IMR-90 (cell line): ENCODE measurements at regions not wholly inside any gene's neighbourhood (a gene's known extent, or its start where the extent isn't known, plus 50 kb on each side); places are given as distances from the start of the nearest gene placed in this dataset.

Experiments used
- ATAC-seq: fragments of 200-7000 bp; cut with Tn5 transposase; 2 replicates; pipeline ENCODE4 v1.9.1; 2020; ENCODE audit warnings: low read depth, mild to moderate bottlenecking, moderate library complexity
- BruUV-seq: library from RNA; stranded (reverse); fragments of 400-500 nt; replicated peaks from 2 replicates; lab custom pipeline; 2021; lab: Mats Ljungman, UMichigan
- CTCF ChIA-PET: fragments of 300-600 bp; formaldehyde crosslinking; extraction: SDS; loops from one replicate; lab custom pipeline; 2021; ENCODE audit warnings: antibody characterized with exemption; lab: Yijun Ruan, JAX
- POLR2A ChIA-PET: fragments of 300-600 bp; sonication (Branson Sonifier 250); formaldehyde crosslinking; loops from one replicate; lab custom pipeline; 2022; ENCODE audit warnings: antibody characterized with exemption; ENCODE audit not compliant: unreplicated experiment; lab: Charles Lee
- DNase-seq: peaks from one replicate; pipeline ENCODE4 v3.0.0; 2013
- H2AFZ ChIP-seq: replicated peaks from 2 replicates; pipeline ENCODE3; 2013; ENCODE audit warnings: low read length, mild to moderate bottlenecking; ENCODE audit not compliant: poor library complexity
- H2AK5ac ChIP-seq: 2 replicates; pipeline ENCODE4 v1.6.1; 2013; ENCODE audit warnings: low read depth, low read length, inconsistent platforms
- H2AK9ac ChIP-seq: replicated peaks from 2 replicates; pipeline ENCODE3; 2013; ENCODE audit warnings: mild to moderate bottlenecking, low read depth, low read length, moderate library complexity; ENCODE audit not compliant: poor library complexity
- H2BK120ac ChIP-seq: 2 replicates; pipeline ENCODE4 v1.6.1; 2013; ENCODE audit warnings: low read depth, low read length, inconsistent platforms
- H2BK15ac ChIP-seq: 3 replicates; pipeline ENCODE4 v1.6.1; 2013; ENCODE audit warnings: low read depth, low read length, inconsistent platforms
- H2BK20ac ChIP-seq: 2 replicates; pipeline ENCODE4 v1.6.1; 2013; ENCODE audit warnings: low read depth, mild to moderate bottlenecking, inconsistent platforms, low read length, moderate library complexity
- H2BK5ac ChIP-seq: 2 replicates; pipeline ENCODE4 v1.6.1; 2013; ENCODE audit warnings: mild to moderate bottlenecking, low read depth, low read length, inconsistent platforms; ENCODE audit not compliant: poor library complexity, severe bottlenecking
- H3K14ac ChIP-seq: replicated peaks from 2 replicates; pipeline ENCODE4 v1.6.1; 2013; ENCODE audit warnings: low read depth, low read length, inconsistent platforms
- H3K18ac ChIP-seq: 2 replicates; pipeline ENCODE4 v1.6.1; 2013; ENCODE audit warnings: low read depth, low read length, control low read depth
- H3K23ac ChIP-seq: 2 replicates; pipeline ENCODE4 v1.6.1; 2013; ENCODE audit warnings: low read depth, low read length, inconsistent platforms
- H3K27ac ChIP-seq: 2 replicates; pipeline ENCODE4 v1.5.1; 2013; ENCODE audit warnings: mild to moderate bottlenecking, control low read depth, low read length; ENCODE audit not compliant: insufficient read depth
- H3K27me3 ChIP-seq: 2 replicates; pipeline ENCODE4 v1.6.1; 2013; ENCODE audit warnings: low read length; ENCODE audit not compliant: control insufficient read depth, insufficient read depth
- H3K36me3 ChIP-seq: 2 replicates; pipeline ENCODE4 v1.6.1; 2013; ENCODE audit warnings: low read length, mixed read lengths; ENCODE audit not compliant: control insufficient read depth, insufficient read depth
- H3K4ac ChIP-seq: 2 replicates; pipeline ENCODE4 v1.6.1; 2013; ENCODE audit warnings: low read depth, low read length, inconsistent platforms
- H3K4me1 ChIP-seq: 2 replicates; pipeline ENCODE4 v1.6.1; 2013; ENCODE audit warnings: low read length, mixed read lengths; ENCODE audit not compliant: control insufficient read depth, insufficient read depth
- H3K4me2 ChIP-seq: 2 replicates; pipeline ENCODE4 v1.6.1; 2013; ENCODE audit warnings: low read depth, mild to moderate bottlenecking, control low read depth, low read length, moderate library complexity
- H3K4me3 ChIP-seq: 2 replicates; pipeline ENCODE4 v1.5.1; 2013; ENCODE audit warnings: low read depth, mild to moderate bottlenecking, control low read depth, low read length, moderate library complexity; ENCODE audit not compliant: insufficient read depth
- H3K56ac ChIP-seq: 2 replicates; pipeline ENCODE4 v1.6.1; 2013; ENCODE audit warnings: low read length, inconsistent platforms; ENCODE audit not compliant: insufficient read depth; ENCODE audit errors: extremely low read depth
- H3K79me1 ChIP-seq, 2 experiments: 2 replicates each; pipeline ENCODE4 v1.6.1; 2013; ENCODE audit warnings: low read length in 2 of 2, inconsistent platforms in 1 of 2, low read depth in 1 of 2
- H3K9ac ChIP-seq: 2 replicates; pipeline ENCODE4 v1.6.1; 2013; ENCODE audit warnings: low read depth, low read length, control low read depth
- H3K9me1 ChIP-seq: 2 replicates; pipeline ENCODE4 v1.6.1; 2013; ENCODE audit warnings: low read length, inconsistent platforms; ENCODE audit not compliant: insufficient read depth
- H3K9me3 ChIP-seq: 2 replicates; pipeline ENCODE4 v1.6.1; 2013; ENCODE audit warnings: low read length; ENCODE audit not compliant: control insufficient read depth, insufficient read depth
- H4K20me1 ChIP-seq: 2 replicates; pipeline ENCODE4 v1.6.1; 2013; ENCODE audit warnings: low read length, inconsistent platforms; ENCODE audit not compliant: insufficient read depth
- H4K5ac ChIP-seq: 2 replicates; pipeline ENCODE4 v1.6.1; 2013; ENCODE audit warnings: mild to moderate bottlenecking, low read depth, low read length, control low read depth
- H4K8ac ChIP-seq, 2 experiments: 2 replicates each; pipeline ENCODE4 v1.6.1; 2013; ENCODE audit warnings: low read depth in 2 of 2, low read length in 2 of 2, control low read depth in 1 of 2, inconsistent platforms in 1 of 2
- H4K91ac ChIP-seq: 2 replicates; pipeline ENCODE4 v1.6.1; 2013; ENCODE audit warnings: low read depth, low read length, inconsistent platforms; ENCODE audit not compliant: insufficient read depth
- BHLHE40 ChIP-seq: fragments of 150-350 bp; IDR thresholded peaks from 2 replicates; pipeline ENCODE4 v1.6.1; 2016; ENCODE audit warnings: mild to moderate bottlenecking, low read depth, low read length
- CEBPB ChIP-seq: IDR thresholded peaks from 2 replicates; pipeline ENCODE4 v1.6.1; 2012; ENCODE audit warnings: low read depth, low read length, improper control_type of control experiment
- CHD1 ChIP-seq: IDR thresholded peaks from 2 replicates; pipeline ENCODE4 v1.6.1; 2012; ENCODE audit warnings: low read depth, low read length, improper control_type of control experiment
- FOS ChIP-seq: fragments of 150-350 bp; IDR thresholded peaks from 2 replicates; pipeline ENCODE4 v1.6.1; 2016; ENCODE audit warnings: low read depth, low read length
- MAFK ChIP-seq: IDR thresholded peaks from 2 replicates; pipeline ENCODE4 v1.6.1; 2012; ENCODE audit warnings: low read depth, low read length, improper control_type of control experiment
- MAZ ChIP-seq: IDR thresholded peaks from 2 replicates; pipeline ENCODE4 v1.6.1; 2012; ENCODE audit warnings: low read depth, mild to moderate bottlenecking, low read length, improper control_type of control experiment, moderate library complexity, borderline replicate concordance
- MXI1 ChIP-seq: IDR thresholded peaks from 2 replicates; pipeline ENCODE4 v1.6.1; 2012; ENCODE audit warnings: low read depth, mild to moderate bottlenecking, low read length, moderate library complexity, borderline replicate concordance
- NFE2L2 ChIP-seq: fragments of 150-350 bp; IDR thresholded peaks from 2 replicates; pipeline ENCODE4 v1.6.1; 2016; ENCODE audit warnings: low read depth, mild to moderate bottlenecking, low read length
- POLR2A ChIP-seq: IDR thresholded peaks from 2 replicates; pipeline ENCODE4 v1.6.1; 2012; ENCODE audit warnings: mild to moderate bottlenecking, low read depth, low read length
- RAD21 ChIP-seq: IDR thresholded peaks from 2 replicates; pipeline ENCODE4 v1.6.1; 2012; ENCODE audit warnings: low read length, improper control_type of control experiment
- RCOR1 ChIP-seq: IDR thresholded peaks from 2 replicates; pipeline ENCODE4 v1.6.1; 2012; ENCODE audit warnings: mild to moderate bottlenecking, low read length, improper control_type of control experiment; ENCODE audit not compliant: insufficient replicate concordance
- RFX5 ChIP-seq: IDR thresholded peaks from 2 replicates; pipeline ENCODE4 v1.8.0; 2012; ENCODE audit warnings: low read depth, mild to moderate bottlenecking, low read length, moderate library complexity
- SMC3 ChIP-seq: fragments of 150-350 bp; IDR thresholded peaks from 2 replicates; pipeline ENCODE4 v1.6.1; 2016; ENCODE audit warnings: low read depth, mild to moderate bottlenecking, antibody characterized with exemption, low read length, moderate library complexity
- WGBS, 2 experiments: methylation state at CpG; one replicate each; pipeline versions ENCODE4 v1.1.5 to v1.1.7; 2013; ENCODE audit warnings: missing lambda C conversion rate in 2 of 2; ENCODE audit not compliant: insufficient read length in 1 of 2; ENCODE audit errors: extremely low coverage in 2 of 2; 5-methylcytosine and 5-hydroxymethylcytosine counted together
- dilution Hi-C: fragments of 300-500 bp; cut with HindIII; formaldehyde crosslinking; loops from one replicate; pipeline ENCODE4 v1.14.3; 2018; ENCODE audit warnings: low sequenced_read_pairs; ENCODE audit not compliant: unreplicated experiment
- in situ Hi-C: fragments of 300-500 bp; cut with MboI; formaldehyde crosslinking; loops from 3 replicates; pipeline ENCODE4 v1.14.3; 2019; ENCODE audit warnings: low sequenced_read_pairs, inconsistent platforms, mixed read lengths
- intact Hi-C: fragments of 100-400 bp; cut with micrococcal nuclease; formaldehyde crosslinking; loops from 2 replicates; pipeline ENCODE4 v1.10.0; 2022
- TF ChIP-seq, protein P1 (sequence below): fragments of 150-350 bp; IDR thresholded peaks from 2 replicates; pipeline ENCODE4 v1.6.1; 2016; ENCODE audit warnings: low read depth, mild to moderate bottlenecking, low read length, moderate library complexity, borderline replicate concordance
- TF ChIP-seq, protein P2 (sequence below): fragments of 150-350 bp; IDR thresholded peaks from 2 replicates; pipeline ENCODE4 v1.6.1; 2017; ENCODE audit warnings: mild to moderate bottlenecking, antibody characterized with exemption, low read length, low read depth
- TF ChIP-seq, protein P3 (sequence below): conservative IDR thresholded peaks from 2 replicates; pipeline ENCODE4 v1.5.1; 2012; ENCODE audit warnings: mild to moderate bottlenecking, low read depth, low read length, improper control_type of control experiment

DNA sequence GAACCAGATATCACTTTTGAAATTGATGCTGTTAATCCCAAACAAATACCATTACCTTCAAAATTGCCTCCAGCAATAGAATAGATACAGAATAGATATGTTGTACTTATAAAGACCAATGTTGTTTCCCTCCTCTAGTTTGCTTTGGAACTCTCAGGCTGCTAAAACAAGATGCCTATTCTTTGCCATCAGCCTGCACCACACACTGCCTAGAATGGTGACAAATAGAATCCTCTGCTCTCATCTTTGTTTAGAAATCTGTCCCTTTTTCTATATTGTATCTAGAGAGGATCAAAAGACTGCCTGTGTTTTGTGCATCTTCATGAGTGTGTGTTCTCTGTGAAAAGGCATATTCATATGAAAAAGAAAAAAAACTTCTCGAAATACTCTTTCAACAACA, 349.2 kb upstream of the CCDC54 start:
- Histone ChIP-seq H3K9ac (no peak overlapping the region), H3K27ac (no peak overlapping the region), H2AK5ac (no peak overlapping the region), H3K4me1 (no peaks in the 10 kb centered on the region), H3K79me1 (no peaks in the 10 kb centered on the region), H3K23ac (no peak overlapping the region), H2BK5ac (no peak overlapping the region), H2BK120ac (no peak overlapping the region), H4K91ac (no peak overlapping the region), H4K20me1 (no peaks in the 10 kb centered on the region), H3K4me2 (no peak overlapping the region), H4K5ac (no peak overlapping the region), H2AFZ (no peak overlapping the region), H3K18ac (no peak overlapping the region), H2AK9ac (no peak overlapping the region), H3K4ac (no peak overlapping the region), H2BK20ac (no peak overlapping the region), H3K27me3 (no peaks in the 10 kb centered on the region), H3K4me3 (no peak overlapping the region), H3K56ac (no peak overlapping the region), H3K9me1 (no peaks in the 10 kb centered on the region), H3K36me3 (no peaks in the 10 kb centered on the region), H3K9me3 (no peaks in the 10 kb centered on the region), H3K14ac (no peak overlapping the region), H4K8ac (no peak overlapping the region), H2BK15ac (no peak overlapping the region)
- dilution Hi-C loops: no loop called here
- intact Hi-C loops: no loop called here
- ChIA-PET POLR2A (no interaction called here), CTCF (no interaction called here)
- TF ChIP-seq MAFK: no peak
- TF ChIP-seq NFE2L2: no peak
- no peak for TF ChIP-seq POLR2A
- TF ChIP-seq BHLHE40: no peak
- TF ChIP-seq RCOR1: no peak
- no peak for TF ChIP-seq RAD21
- no peak for TF ChIP-seq CHD1
- no peak for TF ChIP-seq FOS
- TF ChIP-seq, protein P1, sequence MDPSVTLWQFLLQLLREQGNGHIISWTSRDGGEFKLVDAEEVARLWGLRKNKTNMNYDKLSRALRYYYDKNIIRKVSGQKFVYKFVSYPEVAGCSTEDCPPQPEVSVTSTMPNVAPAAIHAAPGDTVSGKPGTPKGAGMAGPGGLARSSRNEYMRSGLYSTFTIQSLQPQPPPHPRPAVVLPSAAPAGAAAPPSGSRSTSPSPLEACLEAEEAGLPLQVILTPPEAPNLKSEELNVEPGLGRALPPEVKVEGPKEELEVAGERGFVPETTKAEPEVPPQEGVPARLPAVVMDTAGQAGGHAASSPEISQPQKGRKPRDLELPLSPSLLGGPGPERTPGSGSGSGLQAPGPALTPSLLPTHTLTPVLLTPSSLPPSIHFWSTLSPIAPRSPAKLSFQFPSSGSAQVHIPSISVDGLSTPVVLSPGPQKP: no peak
- TF ChIP-seq, protein P2, sequence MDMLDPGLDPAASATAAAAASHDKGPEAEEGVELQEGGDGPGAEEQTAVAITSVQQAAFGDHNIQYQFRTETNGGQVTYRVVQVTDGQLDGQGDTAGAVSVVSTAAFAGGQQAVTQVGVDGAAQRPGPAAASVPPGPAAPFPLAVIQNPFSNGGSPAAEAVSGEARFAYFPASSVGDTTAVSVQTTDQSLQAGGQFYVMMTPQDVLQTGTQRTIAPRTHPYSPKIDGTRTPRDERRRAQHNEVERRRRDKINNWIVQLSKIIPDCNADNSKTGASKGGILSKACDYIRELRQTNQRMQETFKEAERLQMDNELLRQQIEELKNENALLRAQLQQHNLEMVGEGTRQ: no peak
- TF ChIP-seq SMC3: no peak
- no peak for TF ChIP-seq MAZ
- TF ChIP-seq, protein P3, sequence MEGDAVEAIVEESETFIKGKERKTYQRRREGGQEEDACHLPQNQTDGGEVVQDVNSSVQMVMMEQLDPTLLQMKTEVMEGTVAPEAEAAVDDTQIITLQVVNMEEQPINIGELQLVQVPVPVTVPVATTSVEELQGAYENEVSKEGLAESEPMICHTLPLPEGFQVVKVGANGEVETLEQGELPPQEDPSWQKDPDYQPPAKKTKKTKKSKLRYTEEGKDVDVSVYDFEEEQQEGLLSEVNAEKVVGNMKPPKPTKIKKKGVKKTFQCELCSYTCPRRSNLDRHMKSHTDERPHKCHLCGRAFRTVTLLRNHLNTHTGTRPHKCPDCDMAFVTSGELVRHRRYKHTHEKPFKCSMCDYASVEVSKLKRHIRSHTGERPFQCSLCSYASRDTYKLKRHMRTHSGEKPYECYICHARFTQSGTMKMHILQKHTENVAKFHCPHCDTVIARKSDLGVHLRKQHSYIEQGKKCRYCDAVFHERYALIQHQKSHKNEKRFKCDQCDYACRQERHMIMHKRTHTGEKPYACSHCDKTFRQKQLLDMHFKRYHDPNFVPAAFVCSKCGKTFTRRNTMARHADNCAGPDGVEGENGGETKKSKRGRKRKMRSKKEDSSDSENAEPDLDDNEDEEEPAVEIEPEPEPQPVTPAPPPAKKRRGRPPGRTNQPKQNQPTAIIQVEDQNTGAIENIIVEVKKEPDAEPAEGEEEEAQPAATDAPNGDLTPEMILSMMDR: no peak
- no peak for TF ChIP-seq RFX5
- no peak for TF ChIP-seq CEBPB
- no peak for TF ChIP-seq MXI1
- no peak for ATAC-seq
- no CpG with 5 or more reads among the region's 1 CpG for WGBS, 2 experiments
- BruUV-seq: no TSS peak
- DNase-seq: no peak
- in situ Hi-C loops: no loop called here
